LNCaP clone FGC (cell line): ENCODE measurements at regions not wholly inside any gene's neighbourhood (a gene's known extent, or its start where the extent isn't known, plus 50 kb on each side); places are given as distances from the start of the nearest gene placed in this dataset.

Experiments used
- DNase-seq: peaks from one replicate; pipeline ENCODE4 v3.0.0-alpha.2; 2011; ENCODE audit warnings: low read depth
- H3K4me3 ChIP-seq: 2 replicates; pipeline ENCODE4 v1.5.1; 2011; ENCODE audit warnings: mild to moderate bottlenecking, low read depth, low read length, control low read depth
- TF ChIP-seq, protein P1 (sequence below): IDR thresholded peaks from 2 replicates; pipeline ENCODE4 v1.5.1; 2012; ENCODE audit warnings: mild to moderate bottlenecking; ENCODE audit not compliant: control insufficient read depth, insufficient read depth; ENCODE audit errors: extremely low read depth

DNA sequence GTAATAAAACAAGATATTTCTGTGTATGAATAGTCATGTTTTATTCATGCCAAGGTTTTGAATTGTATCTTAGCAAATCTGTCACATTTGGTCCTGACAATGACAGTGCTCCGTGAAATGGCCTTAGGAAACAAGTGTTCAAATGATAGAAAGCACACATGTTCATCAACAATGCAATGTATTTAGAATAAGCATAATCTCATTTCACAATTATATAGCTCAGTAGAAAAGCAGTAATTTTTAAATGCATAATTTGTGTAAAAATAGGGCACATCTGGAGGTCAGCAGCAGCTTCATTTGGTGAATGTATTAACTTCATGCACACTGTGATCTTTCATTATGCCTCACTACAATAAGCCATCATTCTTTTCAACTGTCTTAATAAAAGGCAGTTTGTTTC, 380.4 kb downstream of the GPM6A start:
- no peak overlapping the region for H3K4me3 ChIP-seq
- DNase-seq, result no peak
- TF ChIP-seq, protein P1, sequence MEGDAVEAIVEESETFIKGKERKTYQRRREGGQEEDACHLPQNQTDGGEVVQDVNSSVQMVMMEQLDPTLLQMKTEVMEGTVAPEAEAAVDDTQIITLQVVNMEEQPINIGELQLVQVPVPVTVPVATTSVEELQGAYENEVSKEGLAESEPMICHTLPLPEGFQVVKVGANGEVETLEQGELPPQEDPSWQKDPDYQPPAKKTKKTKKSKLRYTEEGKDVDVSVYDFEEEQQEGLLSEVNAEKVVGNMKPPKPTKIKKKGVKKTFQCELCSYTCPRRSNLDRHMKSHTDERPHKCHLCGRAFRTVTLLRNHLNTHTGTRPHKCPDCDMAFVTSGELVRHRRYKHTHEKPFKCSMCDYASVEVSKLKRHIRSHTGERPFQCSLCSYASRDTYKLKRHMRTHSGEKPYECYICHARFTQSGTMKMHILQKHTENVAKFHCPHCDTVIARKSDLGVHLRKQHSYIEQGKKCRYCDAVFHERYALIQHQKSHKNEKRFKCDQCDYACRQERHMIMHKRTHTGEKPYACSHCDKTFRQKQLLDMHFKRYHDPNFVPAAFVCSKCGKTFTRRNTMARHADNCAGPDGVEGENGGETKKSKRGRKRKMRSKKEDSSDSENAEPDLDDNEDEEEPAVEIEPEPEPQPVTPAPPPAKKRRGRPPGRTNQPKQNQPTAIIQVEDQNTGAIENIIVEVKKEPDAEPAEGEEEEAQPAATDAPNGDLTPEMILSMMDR, result no peak

- no peak overlapping the region for H3K4me3 ChIP-seq
- DNase-seq, result no peak
- TF ChIP-seq, protein P1, result no peak
Measured at GRCh38 chr4:175435381-175435783, 376.7 kb downstream of the GPM6A start.

GRCh38 chr4:175436196-175436595, 375.9 kb downstream of the GPM6A start:
- no peak for DNase-seq
- TF ChIP-seq, protein P1, result no peak

DNA sequence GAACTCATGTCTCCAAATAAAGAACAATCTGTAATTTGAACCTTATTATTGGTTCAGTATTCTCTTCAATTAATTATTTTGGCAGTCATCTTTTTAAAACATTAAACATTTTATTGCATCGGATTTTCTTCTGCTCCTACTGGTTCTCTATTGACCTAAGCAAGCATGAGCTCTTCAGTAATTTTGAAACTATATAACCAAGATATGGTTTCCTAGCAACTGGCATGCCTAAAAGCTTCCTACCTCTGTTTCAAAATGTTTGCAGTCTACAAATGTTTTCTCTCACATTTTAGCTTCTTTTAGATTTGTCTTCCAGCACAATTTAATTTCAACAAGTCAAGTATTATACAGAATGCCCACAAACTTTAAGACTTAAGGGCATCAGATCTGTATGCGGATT, 371.3 kb downstream of the GPM6A start:
- no peak for DNase-seq
- TF ChIP-seq, protein P1, result no peak
- no peak overlapping the region for H3K4me3 ChIP-seq

More at GRCh38 chr4:175436196-175436595, 375.9 kb downstream of the GPM6A start:
- H3K4me3 ChIP-seq, result no peak overlapping the region

- TF ChIP-seq, protein P1, result no peak
- no peak for DNase-seq
- H3K4me3 ChIP-seq, result no peak overlapping the region
Measured at GRCh38 chr4:175441256-175441655, 370.8 kb downstream of the GPM6A start.

DNA sequence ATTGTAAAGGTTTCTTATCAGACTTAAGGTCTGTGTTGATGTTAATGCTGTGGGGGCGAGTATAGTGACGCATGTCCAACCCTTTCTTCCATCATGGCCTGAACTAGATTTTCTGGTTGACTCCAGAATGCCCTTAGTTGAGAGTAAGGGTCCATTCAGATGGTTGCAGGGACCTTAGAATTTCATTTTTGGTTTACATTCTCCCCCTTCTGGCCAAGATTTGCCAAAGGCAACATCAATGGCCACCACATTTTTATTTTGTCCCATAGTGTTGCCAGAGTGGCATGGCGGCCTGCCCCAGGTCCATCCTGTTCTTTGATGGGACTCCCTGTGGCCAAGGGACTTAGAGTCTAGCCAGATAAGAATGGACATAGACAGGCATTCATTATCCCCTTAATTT, 368.5 kb downstream of the GPM6A start:
- H3K4me3 ChIP-seq, result no peak overlapping the region
- TF ChIP-seq, protein P1, result no peak
- no peak for DNase-seq

DNA sequence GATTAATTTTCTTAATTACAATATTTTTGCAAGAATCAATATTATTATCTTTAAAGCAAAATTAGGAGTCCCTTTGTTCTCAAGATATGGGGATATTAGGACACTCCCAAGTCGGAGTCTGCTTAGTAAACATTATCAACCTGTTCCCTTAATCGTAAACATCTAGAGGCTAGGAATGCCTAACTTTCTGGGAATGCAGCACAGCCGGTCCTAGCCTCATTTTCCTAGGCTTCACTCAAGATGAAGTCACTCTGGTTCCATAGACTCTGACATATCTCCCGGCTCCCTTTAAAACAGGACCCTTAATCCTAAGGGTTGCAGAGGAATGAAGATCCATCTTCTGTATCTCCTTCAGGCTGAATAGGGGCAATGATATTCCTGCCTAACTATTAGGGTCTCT, 367.6 kb downstream of the GPM6A start:
- TF ChIP-seq, protein P1, result no peak
- no peak for DNase-seq
- no peak overlapping the region for H3K4me3 ChIP-seq
